HTR-8/SVneo (cell line): ENCODE measurements at regions not wholly inside any gene's neighbourhood (a gene's known extent, or its start where the extent isn't known, plus 50 kb on each side); places are given as distances from the start of the nearest gene placed in this dataset.
A peak's percentile ranks its signal among the peaks of the same experiment; 100 is the strongest.
"Not testable (repeated sequence)": the region's sequence is repeated elsewhere in the genome, so short reads cannot be mapped to it uniquely, and the experiment has no call there.

ENCODE experiments used
- DNase-seq: peaks from one replicate; pipeline ENCODE4 v3.0.0; 2011; ENCODE audit warnings: low spot score, mixed read lengths; ENCODE audit not compliant: insufficient read length
- FAIRE-seq: peaks from 2 replicates; lab custom pipeline; 2011; peaks lifted over from hg19 to GRCh38; lab: Jason Lieb, UNC

DNA sequence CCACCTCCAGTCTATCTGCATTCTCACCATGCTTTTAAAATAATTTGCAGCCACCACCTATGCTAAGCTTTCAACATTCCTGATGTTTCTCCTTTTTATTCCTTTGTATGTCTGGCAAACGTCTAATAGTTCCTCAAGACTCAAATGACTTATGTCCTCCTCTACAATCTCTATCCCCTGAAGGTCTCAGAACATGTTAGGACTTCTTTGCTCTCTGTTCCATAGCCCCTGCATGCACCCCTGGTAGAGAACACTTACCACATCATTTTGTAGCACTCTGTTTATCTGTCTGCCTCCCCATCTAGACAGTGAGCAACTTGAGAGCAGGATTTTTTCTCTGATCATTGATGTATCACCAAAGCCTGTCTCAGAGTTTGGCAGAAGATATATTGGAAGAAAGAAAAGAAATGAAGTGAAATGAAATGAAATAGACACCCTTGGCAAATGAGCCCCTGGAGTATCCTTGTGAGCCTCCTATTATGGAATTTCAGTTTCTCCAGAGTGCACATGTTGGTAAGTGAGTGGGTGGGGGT, 1231.2 kb upstream of the FLRT2 start:
- FAIRE-seq: no peak
- DNase-seq: no peak

DNA sequence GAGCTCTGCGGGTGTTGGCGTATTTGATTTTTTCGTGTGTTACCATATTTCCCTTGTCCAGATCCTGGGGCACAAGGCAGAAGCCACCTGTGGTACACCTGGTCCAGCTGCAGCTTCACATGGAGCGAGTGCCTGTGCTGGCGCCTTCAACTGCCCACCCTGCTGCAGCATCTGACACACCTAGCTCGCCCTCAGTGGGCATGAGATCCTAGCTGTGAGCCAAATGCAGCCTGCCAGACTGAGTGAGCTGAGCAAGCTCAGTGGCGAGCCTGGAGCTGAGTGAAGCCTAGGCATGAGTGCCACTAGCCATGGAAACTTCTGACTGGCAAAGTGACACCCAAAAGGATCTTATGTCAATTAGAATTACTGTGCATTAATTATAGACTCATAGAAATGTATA, 1226.8 kb upstream of the FLRT2 start:
- DNase-seq (no peak), FAIRE-seq (no peak)

DNA sequence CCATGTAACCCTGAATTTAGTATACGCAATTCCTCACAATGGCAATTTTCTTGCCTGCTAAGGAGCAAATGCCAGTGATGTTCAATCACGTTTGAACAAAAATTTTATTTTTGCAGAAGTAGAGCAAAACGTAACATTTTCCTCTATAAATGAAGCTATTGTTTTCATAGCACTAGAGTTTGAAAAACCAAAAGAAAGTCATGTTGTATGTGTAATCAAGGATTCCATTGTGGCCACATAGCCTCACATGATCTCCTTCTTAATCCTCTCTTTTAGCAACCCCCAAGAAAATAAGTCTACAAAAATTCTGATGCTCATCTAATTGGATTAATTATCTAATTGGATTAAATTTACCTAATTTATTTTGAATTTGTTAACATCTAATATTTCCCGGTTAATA, 1217.4 kb upstream of the FLRT2 start:
- DNase-seq (no peak), FAIRE-seq (no peak)

DNA sequence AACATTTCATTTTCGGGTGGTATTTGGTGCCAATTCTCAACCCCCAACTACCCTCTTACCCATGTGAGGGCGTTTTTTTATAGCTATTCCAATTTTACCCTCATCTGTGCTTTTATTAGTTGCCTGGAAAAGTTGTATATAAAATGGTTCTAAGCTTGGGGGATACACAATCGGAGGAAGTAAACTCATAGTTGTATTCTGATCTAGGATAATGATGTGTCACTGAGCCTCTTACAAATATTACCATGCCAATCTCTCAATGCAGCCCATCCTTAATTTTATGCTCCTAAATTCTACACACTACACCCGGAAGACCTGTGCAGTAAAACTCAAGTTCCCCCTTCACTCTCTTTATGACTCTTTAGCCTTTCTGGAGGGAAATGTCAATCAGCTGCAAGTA, 1206.5 kb upstream of the FLRT2 start:
- FAIRE-seq: no peak
- no peak for DNase-seq

DNA sequence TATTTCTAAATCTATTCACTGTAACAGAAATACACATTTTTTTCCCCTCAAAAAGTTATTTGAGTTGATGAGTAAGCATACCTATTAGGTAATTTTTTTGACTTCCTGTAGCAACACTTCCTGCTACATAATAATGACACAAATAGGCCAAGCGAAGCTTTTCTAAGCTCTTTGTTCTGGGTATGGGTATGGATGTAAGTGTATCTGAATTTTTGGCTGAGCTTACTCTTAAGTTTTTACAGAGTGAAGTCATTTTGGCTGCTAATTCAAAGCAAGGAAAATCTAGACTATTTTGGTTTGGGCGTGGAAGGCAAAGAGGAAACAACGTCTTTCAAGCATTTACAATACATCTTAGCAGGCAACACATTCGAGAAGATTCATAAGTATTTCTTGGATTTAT, 1206.0 kb upstream of the FLRT2 start:
- DNase-seq (no peak), FAIRE-seq (no peak)

DNA sequence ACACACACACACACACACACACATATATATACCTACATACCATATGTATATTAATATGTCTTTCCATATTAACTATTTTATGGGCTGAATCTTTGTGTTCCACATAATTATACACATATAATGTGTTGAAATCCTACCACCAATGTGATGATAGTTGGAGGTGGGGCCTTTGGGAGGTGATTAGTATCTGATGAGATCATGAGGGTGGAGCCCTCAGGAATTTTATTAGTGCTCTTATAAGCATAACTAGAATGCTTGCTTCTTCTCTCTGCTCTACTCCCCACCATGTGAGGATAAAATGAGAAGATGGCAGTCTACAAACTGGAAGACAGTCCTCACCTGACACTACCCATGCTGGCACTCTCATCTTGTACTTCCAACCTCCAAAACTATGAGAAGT, 1193.5 kb upstream of the FLRT2 start:
- DNase-seq (no peak), FAIRE-seq (no peak)

DNA sequence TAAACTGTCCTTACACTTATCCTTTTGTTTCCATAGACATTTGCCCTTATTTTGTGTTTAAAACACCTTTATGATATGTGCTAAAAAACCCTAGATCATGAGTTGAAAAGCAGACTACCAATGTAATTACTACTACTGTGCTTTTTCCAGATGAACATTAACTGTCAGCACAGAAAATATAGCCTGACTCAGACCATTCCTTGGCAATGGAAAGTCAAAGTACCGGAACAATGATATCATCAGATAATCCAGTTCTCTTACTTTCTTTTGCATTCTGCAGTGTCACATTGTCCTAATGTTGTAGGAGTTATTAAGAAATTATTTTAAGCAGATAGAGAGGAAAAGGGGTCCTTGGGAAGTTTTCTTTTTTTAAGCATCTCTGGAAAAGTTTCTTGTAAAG, 1189.0 kb upstream of the FLRT2 start:
- FAIRE-seq: no peak
- no peak for DNase-seq

DNA sequence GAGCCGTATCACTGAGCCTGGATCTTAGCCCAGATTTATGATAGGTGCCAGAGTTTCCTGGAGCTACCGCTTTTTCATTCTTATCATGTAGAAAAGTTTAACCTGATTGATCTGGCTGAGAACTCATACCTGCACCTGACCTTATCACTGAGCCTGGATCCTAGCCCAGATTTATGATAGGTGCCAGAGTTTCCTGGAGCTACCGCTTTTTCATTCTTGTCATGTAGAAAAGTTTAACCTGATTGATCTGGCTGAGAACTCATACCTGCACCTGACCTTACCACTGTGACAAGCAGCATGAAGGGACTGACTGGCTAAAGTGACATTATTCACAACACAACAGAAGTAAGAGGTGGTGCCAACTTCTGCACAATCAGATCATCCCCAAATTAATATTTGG, 1188.1 kb upstream of the FLRT2 start:
- DNase-seq, FAIRE-seq: not testable (repeated sequence)

DNA sequence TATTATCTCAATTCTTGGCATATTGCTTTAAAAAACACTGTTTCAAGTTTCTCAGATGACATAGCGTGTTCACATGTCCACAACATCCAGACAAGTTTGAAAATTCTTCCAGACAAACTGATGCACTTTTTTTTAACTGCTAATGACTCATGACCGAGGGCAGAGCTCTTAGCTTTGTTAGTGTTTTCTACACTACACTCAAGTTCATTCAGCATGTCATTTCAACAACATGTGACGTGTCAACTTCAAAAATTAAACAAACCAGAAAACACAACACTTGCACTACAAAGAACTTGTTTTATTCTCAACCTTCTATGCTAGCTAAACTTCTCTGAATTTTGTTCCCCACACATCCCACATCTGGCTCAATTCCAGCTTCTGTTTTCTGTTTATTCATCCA, 1186.3 kb upstream of the FLRT2 start:
- DNase-seq (no peak), FAIRE-seq (no peak)

DNA sequence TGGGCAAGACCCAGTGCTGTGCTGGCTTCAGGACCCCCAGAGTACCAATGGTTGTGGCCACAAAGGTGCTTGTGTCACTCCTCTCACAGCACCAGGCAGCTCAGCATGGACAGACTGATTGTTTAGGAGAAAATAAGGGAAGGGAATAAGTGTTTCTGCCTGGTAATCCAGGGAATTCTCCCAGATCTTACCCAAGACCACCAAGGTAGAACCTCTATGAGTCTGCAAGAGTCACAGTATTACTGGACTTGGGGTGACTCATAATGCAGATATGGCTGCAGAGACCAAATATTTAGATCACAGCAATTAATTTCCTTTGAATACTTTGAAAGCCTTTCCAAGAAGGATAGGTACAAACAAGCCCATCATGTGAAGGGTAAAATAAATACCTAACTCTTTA, 1178.3 kb upstream of the FLRT2 start:
- no peak for DNase-seq
- no peak for FAIRE-seq

DNA sequence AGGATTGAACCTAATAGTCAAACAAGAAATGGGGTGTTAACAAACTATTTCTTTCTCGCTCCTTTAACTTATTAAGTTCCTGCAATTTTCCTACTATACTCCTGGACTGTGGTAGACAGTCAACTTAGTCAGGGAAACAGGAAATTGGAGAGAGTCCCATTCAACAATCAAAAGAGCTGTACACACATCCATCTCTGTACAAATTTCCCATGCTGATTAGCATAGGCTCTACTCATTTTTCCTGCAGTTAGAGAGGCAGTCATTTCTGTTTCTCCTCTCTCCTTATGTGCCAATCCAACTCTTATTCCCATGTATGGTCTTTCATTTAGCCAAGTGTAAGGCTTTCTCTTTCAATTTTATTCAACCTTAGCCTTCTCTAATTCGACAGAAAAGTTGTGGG, 1168.5 kb upstream of the FLRT2 start:
- FAIRE-seq: no peak
- no peak for DNase-seq

DNA sequence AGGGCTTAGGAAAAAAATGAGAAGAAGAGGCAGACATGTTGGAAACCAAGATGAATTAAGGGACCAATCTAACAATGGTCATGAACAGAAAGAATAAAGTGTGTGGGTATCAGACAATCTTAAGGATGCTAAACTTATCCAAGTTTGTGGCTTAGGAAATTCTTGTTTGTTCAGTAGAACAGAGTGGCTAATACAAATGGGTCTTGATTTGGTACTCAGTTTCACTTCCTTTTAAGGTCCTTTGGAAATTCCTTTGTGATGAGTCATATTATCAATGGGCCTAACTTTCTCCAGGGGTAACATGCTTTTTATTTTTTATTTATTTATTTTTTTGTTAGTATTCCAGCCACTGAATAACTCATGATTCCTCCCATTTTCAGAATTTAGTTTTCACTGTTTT, 1154.7 kb upstream of the FLRT2 start:
- FAIRE-seq (no peak), DNase-seq (no peak)

DNA sequence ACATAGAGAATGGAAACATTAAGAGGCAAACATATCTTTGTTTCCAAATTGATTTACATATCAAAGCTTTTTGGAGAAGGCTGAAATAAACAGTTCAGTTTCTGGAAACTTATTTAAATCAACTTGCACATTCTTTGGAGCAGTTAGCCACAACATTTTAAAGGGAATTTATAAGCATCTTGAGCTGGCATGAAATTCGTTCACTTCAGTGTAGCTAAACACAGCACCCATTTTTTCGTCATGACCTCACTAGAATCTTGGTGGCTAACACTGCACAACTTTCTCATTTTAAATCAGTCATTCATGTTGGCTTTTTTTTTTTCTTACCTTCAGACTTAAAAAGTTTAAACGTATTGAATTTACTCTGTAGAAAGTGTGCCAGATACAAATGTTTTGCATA, 1139.9 kb upstream of the FLRT2 start:
- FAIRE-seq: no peak

DNA sequence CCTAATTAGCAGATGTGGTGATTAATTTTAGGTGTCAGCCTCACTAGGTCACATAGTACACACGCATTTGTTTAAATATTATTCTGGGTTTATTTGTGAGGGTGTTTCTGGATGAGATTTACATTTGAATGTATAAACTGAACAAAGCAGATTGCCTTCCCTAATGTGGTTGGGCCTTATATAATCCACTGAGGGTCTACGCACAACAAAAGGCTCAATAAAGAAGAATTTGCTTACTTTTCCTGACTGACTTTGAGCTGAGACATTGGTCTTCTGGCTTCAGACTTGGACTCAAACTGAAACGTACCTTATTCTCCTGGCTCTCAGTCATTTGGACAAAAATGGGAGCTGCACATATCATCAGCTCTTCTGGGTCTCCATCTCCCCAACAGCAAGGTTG, 1132.3 kb upstream of the FLRT2 start:
- DNase-seq: no peak
- FAIRE-seq: no peak

More for the DNA sequence above, 1139.9 kb upstream of the FLRT2 start:
- no peak for DNase-seq

DNA sequence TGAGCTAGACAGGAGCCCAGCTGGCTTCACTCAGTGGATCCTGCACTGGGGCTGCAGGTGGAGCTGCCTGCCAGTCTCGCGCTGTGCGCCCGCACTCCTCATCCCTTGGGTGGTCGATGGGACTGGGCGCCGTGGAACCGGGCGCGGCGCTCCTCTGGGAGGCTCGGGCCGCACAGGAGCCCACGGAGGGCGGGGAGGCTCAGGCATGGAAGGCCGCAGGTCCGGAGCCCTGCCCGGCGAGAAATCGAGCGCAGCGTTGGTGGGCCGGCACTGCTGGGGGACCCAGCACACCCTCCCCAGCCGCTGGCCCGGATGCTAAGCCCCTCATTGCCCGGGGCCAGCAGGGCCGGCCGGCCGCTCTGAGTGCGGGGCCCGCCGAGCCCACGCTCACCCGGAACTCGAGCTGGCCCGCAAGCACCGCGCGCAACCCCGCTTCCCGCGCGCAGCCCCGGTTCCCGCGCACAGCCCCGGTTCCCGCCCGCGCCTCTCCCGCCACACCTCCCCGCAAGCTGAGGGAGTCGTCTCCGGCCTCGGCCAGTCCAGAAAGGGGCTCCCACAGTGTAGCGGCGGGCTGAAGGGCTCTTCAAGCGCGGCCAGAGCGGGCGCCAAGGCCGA, 1130.5 kb upstream of the FLRT2 start:
- no peak for DNase-seq
- FAIRE-seq: no peak

DNA sequence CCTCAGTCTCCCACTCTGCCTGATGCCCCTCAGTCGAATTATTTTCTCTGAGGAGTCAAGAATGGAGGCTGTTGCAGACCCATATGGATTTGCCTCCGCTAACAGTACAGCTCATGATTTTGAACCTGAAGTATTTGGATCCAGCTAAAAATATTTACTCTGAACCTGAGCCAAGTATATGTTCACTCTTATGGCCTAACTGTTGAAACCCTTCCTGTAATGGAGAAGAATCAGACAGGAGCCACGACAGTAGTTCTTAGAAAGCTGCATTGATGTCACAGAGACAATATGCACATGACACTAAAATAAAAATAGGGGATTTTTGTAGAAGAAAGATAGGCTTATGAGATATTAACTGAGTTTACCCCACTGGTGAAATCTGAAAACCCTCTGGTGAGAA, 1128.3 kb upstream of the FLRT2 start:
- no peak for FAIRE-seq
- no peak for DNase-seq

DNA sequence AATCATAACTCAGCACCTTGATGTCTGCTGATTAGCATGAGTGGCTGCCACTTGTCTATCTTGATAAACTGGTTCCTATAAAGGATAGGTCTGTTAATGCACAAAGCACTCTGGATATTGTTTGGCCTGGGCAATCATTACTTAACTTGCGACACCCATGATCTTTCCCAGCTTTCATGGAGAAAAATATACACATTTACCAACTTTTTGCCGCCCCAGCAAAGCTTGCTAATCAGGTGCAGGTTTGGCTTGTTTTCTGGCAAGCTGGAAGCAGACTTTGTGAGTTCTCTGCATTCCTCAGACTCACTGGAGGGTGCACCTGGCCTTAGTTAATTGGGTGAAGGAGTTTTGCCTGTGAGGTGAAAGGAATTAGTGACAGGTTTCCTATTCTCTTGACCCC, 1126.4 kb upstream of the FLRT2 start:
- FAIRE-seq: no peak
- no peak for DNase-seq

DNA sequence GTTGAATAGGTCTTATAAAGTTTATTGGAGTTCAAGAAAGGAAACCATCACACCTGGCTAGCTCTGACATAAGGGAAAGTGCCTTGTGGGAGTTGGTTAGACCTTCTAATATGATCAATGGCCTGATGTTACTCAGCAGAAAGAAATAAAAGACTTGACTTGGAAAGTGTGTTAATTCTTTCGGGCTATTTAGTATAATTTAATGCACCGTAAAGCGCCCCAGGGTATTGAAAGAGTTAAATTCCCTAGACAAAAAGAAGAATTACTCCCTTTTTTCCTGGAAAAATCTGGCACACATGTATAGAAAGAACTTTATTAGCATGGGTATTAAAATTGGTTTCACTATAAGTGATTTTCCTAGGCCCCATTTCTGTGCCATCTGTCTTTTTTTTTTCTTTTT, 1125.7 kb upstream of the FLRT2 start:
- no peak for DNase-seq
- FAIRE-seq: no peak

DNA sequence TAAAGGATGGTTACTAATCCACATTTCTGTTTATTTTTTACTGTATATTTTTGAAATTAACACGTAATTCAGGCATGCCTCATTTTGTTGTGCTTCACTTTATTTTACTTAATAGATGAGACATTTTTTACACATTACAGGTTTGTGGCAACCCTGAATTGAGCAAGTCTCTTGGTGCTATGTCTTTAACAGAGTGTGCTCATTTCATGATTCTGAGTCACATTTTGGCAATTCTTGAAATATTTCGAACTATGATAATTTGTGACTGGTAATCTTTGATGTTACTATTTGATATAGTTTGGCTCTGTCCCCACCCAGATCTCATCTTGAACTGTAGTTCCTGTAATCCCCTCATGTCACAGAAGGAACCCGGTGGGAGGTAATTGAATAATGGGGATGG, 1120.5 kb upstream of the FLRT2 start:
- DNase-seq (no peak), FAIRE-seq (no peak)

DNA sequence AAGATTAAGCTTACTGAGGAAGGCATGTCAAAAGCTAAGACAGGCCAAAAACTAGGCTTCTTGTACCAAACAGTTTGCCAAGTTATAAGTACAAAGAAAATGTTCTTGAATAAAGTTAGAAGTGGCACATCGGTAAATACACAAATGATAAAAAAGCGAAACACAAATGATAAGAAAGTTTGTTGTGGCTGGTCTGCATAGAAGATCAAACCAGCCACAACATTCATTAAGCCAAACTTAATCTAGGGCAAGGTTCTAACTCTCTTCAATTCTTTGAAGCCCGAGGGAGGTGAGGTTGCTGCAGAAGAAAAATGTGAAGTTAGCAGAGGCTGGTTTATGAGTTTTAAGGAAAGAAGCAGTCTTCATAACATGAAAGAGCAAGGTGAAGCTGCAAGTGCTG, 1119.6 kb upstream of the FLRT2 start:
- DNase-seq: no peak
- FAIRE-seq: no peak

DNA sequence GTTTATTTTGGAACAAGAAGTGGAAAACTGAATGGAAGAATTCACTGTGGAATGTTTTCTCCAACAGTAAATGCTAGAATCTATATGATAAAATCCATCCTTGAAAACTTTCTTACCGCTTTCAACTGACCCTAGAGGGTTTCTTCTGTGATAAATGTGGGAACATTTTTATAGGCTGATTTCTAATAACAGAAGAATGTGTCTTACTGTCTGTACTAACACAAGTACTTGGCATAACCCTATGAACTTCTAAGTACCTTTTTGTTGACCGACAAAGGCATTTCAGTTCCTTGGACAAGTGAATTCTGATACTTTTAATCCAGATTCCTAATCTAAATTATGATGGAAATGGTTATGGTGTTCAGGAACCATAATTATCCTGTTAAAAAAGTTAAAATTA, 1109.7 kb upstream of the FLRT2 start:
- no peak for FAIRE-seq

DNA sequence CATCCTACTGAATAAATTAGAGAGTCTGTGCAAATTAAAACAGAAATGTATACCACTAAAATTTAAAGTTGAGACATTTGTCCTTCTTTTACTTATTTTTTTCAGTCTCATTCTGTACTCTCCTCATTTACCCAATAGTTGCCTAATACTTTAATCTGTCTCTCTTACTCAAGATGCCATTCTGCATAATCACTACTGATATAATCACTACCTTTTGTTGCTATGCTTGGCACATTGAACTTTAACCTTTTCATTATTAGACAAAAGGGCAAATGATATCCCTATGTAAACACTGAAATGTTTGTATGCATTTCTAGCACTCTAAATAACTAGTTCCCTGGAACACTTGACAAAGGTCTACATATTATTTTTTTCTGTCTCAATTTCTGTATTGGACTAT, 1108.3 kb upstream of the FLRT2 start:
- DNase-seq (no peak), FAIRE-seq (no peak)

More for the DNA sequence above, 1109.7 kb upstream of the FLRT2 start:
- DNase-seq: peak; percentile 14

DNA sequence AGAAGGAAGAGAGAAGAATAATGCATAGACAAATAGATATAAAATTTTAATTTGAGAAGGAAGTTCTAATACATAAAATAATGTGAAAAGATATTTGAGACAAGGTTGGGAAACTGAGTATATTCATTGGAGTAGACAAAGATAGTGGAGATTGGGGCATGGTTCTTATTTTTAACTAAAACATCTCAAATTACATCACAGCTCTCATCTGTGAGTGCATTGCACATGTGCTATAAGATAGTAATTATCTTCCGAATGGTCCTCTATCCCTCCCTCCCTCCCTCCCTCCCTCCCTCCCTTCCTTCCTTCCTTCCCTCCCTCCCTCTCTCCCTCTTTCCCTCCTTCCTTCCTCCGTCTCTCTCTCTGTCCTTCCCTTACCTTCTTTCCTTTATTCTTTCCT, 1104.0 kb upstream of the FLRT2 start:
- DNase-seq: no peak
- FAIRE-seq: no peak
